GM12878 (cell line): ENCODE measurements at regions not wholly inside any gene's neighbourhood (a gene's known extent, or its start where the extent isn't known, plus 50 kb on each side); places are given as distances from the start of the nearest gene placed in this dataset.

ENCODE experiments used
- ATAC-seq: fragments of 200-7000 bp; cut with Tn5 transposase; 3 replicates; pipeline ENCODE4 v1.9.1; 2020; ENCODE audit warnings: mild to moderate bottlenecking, moderate library complexity
- BruUV-seq: library from RNA; stranded (reverse); fragments of 400-500 nt; replicated peaks from 2 replicates; lab custom pipeline; 2021; lab: Mats Ljungman, UMichigan
- CTCF ChIA-PET: fragments of 300-600 bp; sonication (Branson Sonifier 250); formaldehyde crosslinking; extraction: SDS; loops from one replicate; lab custom pipeline; 2021; ENCODE audit warnings: inconsistent platforms; lab: Yijun Ruan, JAX
- POLR2A ChIA-PET: fragments of 350-600 bp; formaldehyde crosslinking; extraction: SDS; loops from one replicate; lab custom pipeline; 2021; ENCODE audit warnings: inconsistent platforms; lab: Charles Lee
- RAD21 ChIA-PET: fragments of 300-600 bp; sonication (Branson Sonifier 250); formaldehyde crosslinking; loops from one replicate; lab custom pipeline; 2023; ENCODE audit warnings: antibody characterized with exemption; ENCODE audit not compliant: unreplicated experiment; lab: Charles Lee
- SMC1A ChIA-PET: fragments of 300-600 bp; sonication (Branson Sonifier 250); formaldehyde crosslinking; loops from one replicate; lab custom pipeline; 2023; ENCODE audit not compliant: unreplicated experiment, uncharacterized antibody; lab: Charles Lee
- DNase-seq: peaks from one replicate; pipeline ENCODE4 v3.0.0-alpha.2; 2011; ENCODE audit warnings: low read depth, low spot score
- FAIRE-seq: peaks from 3 replicates; lab custom pipeline; 2011; peaks lifted over from hg19 to GRCh38; lab: Jason Lieb, UNC
- H2AFZ ChIP-seq: 2 replicates; pipeline ENCODE4 v1.6.0; 2011; ENCODE audit warnings: low read depth, low read length, control low read depth; ENCODE audit not compliant: control insufficient read depth
- H3K27ac ChIP-seq: 2 replicates; pipeline ENCODE4 v1.5.1; 2011; ENCODE audit warnings: control low read depth; ENCODE audit not compliant: control insufficient read depth, insufficient read depth
- H3K27me3 ChIP-seq, 2 experiments: replicated peaks in 1 of 2; 2 replicates each; pipeline versions ENCODE4 v1.6.0 to v1.6.1; 2011; ENCODE audit warnings: low read length in 1 of 2; ENCODE audit not compliant: control insufficient read depth in 2 of 2, insufficient read depth in 2 of 2
- H3K36me3 ChIP-seq, 2 experiments: 2 replicates each; pipeline ENCODE4 v1.5.1; 2011; ENCODE audit warnings: low read length in 1 of 2; ENCODE audit not compliant: control insufficient read depth in 2 of 2, insufficient read depth in 2 of 2
- H3K4me1 ChIP-seq: 2 replicates; pipeline ENCODE4 v1.6.1; 2011; ENCODE audit warnings: mild to moderate bottlenecking, low read length, moderate library complexity, mixed read lengths; ENCODE audit not compliant: control insufficient read depth, insufficient read depth
- H3K4me2 ChIP-seq: 2 replicates; pipeline ENCODE4 v1.6.0; 2011; ENCODE audit warnings: control low read depth; ENCODE audit not compliant: control insufficient read depth, insufficient read depth
- H3K4me3 ChIP-seq: fragments of 200-600 bp; sonication (generic); 2 replicates; pipeline ENCODE4 v1.5.1; 2016
- H3K79me2 ChIP-seq: 2 replicates; pipeline ENCODE4 v1.6.0; 2011; ENCODE audit warnings: low read length; ENCODE audit not compliant: control insufficient read depth, insufficient read depth
- H3K9ac ChIP-seq: 2 replicates; pipeline ENCODE4 v1.8.0; 2011; ENCODE audit warnings: low read length, control low read depth, mixed read lengths; ENCODE audit not compliant: control insufficient read depth, insufficient read depth
- H3K9me3 ChIP-seq: replicated peaks from 3 replicates; pipeline ENCODE4 v1.5.1; 2011; ENCODE audit warnings: mild to moderate bottlenecking, low read length; ENCODE audit not compliant: control insufficient read depth, insufficient read depth
- H4K20me1 ChIP-seq: 2 replicates; pipeline ENCODE4 v1.6.0; 2011; ENCODE audit not compliant: control insufficient read depth, insufficient read depth
- CREB1 ChIP-seq: IDR thresholded peaks from 2 replicates; pipeline ENCODE4 v1.6.1; 2012; ENCODE audit warnings: low read depth, mild to moderate bottlenecking, inconsistent platforms
- IKZF2 ChIP-seq, 2 experiments: fragments of 450-650 bp; IDR thresholded peaks; 2 replicates each; pipeline ENCODE4 v1.6.1; 2017; ENCODE audit warnings: mild to moderate bottlenecking in 2 of 2, moderate library complexity in 2 of 2
- IRF5 ChIP-seq: fragments of 450-650 bp; IDR thresholded peaks from 2 replicates; pipeline ENCODE4 v1.6.1; 2017; ENCODE audit warnings: borderline replicate concordance
- MYC ChIP-seq: IDR thresholded peaks from 2 replicates; pipeline ENCODE4 v1.6.1; 2011; ENCODE audit warnings: mild to moderate bottlenecking, low read length, moderate library complexity, inconsistent platforms; ENCODE audit not compliant: insufficient read depth, insufficient replicate concordance, insufficient read length, severe bottlenecking
- SMAD1 ChIP-seq: fragments of 450-650 bp; IDR thresholded peaks from 2 replicates; pipeline ENCODE4 v1.6.1; 2018; ENCODE audit warnings: mild to moderate bottlenecking, low read depth; ENCODE audit not compliant: partially characterized antibody
- ZBTB33 ChIP-seq: fragments of 450-650 bp; IDR thresholded peaks from 2 replicates; pipeline ENCODE4 v1.6.1; 2017; ENCODE audit warnings: mild to moderate bottlenecking
- ZNF217 ChIP-seq: fragments of 450-650 bp; IDR thresholded peaks from 2 replicates; pipeline ENCODE4 v1.6.1; 2017; ENCODE audit warnings: antibody characterized with exemption, mild to moderate bottlenecking
- ZNF384 ChIP-seq: IDR thresholded peaks from 2 replicates; pipeline ENCODE4 v1.6.1; 2012; ENCODE audit warnings: low read depth, mild to moderate bottlenecking, low read length, improper control_type of control experiment, borderline replicate concordance
- WGBS: methylation state at CpG from one replicate; pipeline ENCODE4 v1.1.6; 2016; ENCODE audit warnings: low lambda C conversion rate; ENCODE audit not compliant: insufficient replicate concordance, insufficient coverage; ENCODE audit errors: missing lambda C conversion rate; 5-methylcytosine and 5-hydroxymethylcytosine counted together
- in situ Hi-C: fragments of 300-500 bp; cut with MboI; formaldehyde crosslinking; loops from 9 replicates; pipeline ENCODE4 v1.14.3; 2018; ENCODE audit warnings: mixed read lengths
- intact Hi-C: fragments of 100-400 bp; cut with micrococcal nuclease; formaldehyde crosslinking; loops from one replicate; pipeline ENCODE4 v1.14.2; 2022; ENCODE audit not compliant: unreplicated experiment

GRCh38 chr15:53115563-53115962, 325.4 kb upstream of the ONECUT1 start:
- no peaks in the 10 kb centered on the region for H3K9me3 ChIP-seq
- no peak overlapping the region for H2AFZ ChIP-seq
- ChIA-PET SMC1A (no interaction called here), CTCF (no interaction called here), RAD21 (no interaction called here), POLR2A (no interaction called here)
- 0% methylated on average over 1 of the region's 1 CpG for WGBS
- in situ Hi-C loops (no loop called here), intact Hi-C loops (no loop called here)
- H3K4me2 ChIP-seq = no peak overlapping the region
- BruUV-seq = no TSS peak
- H3K9ac ChIP-seq = no peak overlapping the region
- H3K79me2 ChIP-seq = no peaks in the 10 kb centered on the region
- no peak overlapping the region for H3K4me3 ChIP-seq
- H3K27ac ChIP-seq = no peak overlapping the region
- DNase-seq (no peak), FAIRE-seq (no peak), ATAC-seq (no peak)
- H3K27me3 ChIP-seq = no peaks in the 10 kb centered on the region
- no peaks in the 10 kb centered on the region for H4K20me1 ChIP-seq
- TF ChIP-seq SMAD1 (no peak), IKZF2 (IDR thresholded peaks at IDR 0.05) (no peak), ZNF217 (no peak), CREB1 (no peak), MYC (no peak), ZBTB33 (no peak), IRF5 (no peak), ZNF384 (no peak)
- H3K36me3 ChIP-seq = no peaks in the 10 kb centered on the region
- no peaks in the 10 kb centered on the region for H3K4me1 ChIP-seq
